ENCODE measurements at regions not wholly inside any gene's neighbourhood (a gene's known extent, or its start where the extent isn't known, plus 50 kb on each side); places are given as distances from the start of the nearest gene placed in this dataset.

GRCh38 chr12:41772478-41772877, 372.2 kb downstream of the GXYLT1 start (continued):
- TF ChIP-seq REST (IDR thresholded peaks at IDR 0.05; ENCODE audit: low read depth, low read length) (no peak), RAD51 (IDR thresholded peaks at IDR 0.05) (no peak), ATF3 (IDR thresholded peaks at IDR 0.05; ENCODE audit: borderline replicate concordance, extremely low read depth, low read depth, low read length) (no peak), MYB (IDR thresholded peaks at IDR 0.05; ENCODE audit: borderline replicate concordance, low read depth, low read length) (no peak), NFXL1 (IDR thresholded peaks at IDR 0.05; ENCODE audit: borderline replicate concordance) (no peak), JUND (IDR thresholded peaks at IDR 0.05; ENCODE audit: low read depth, low read length) (no peak), ZNF217 (IDR thresholded peaks at IDR 0.05) (no peak), BCLAF1 (IDR thresholded peaks at IDR 0.05) (no peak), YY1 (IDR thresholded peaks at IDR 0.05; ENCODE audit: low read depth, low read length) (no peak), MEF2B (IDR thresholded peaks at IDR 0.05; ENCODE audit: partially characterized antibody, poor library complexity, severe bottlenecking) (no peak), RFX5 (IDR thresholded peaks at IDR 0.05; ENCODE audit: low read depth, low read length) (no peak), HCFC1 (IDR thresholded peaks at IDR 0.05; ENCODE audit: low read length) (no peak)

All from GM12878 (cell line).